ENCODE measurements at regions not wholly inside any gene's neighbourhood (a gene's known extent, or its start where the extent isn't known, plus 50 kb on each side); places are given as distances from the start of the nearest gene placed in this dataset.

GRCh38 chr7:155394413-155394812, 63.5 kb upstream of the EN2 start:
- no peak for FAIRE-seq
- in situ Hi-C loops (cut with HindIII; ENCODE audit: extremely low pct_ligation_motif_present, low pct_unique_long_range_greater_than_20kb): loop anchor here (25.0 kb wide), 1 partner anchor 368 kb away; no protein-coding TSS in a partner anchor

More at GRCh38 chr7:155394413-155394812, 63.5 kb upstream of the EN2 start:
- Histone ChIP-seq H3K4me1 (ENCODE audit: insufficient read depth, low read length) (no peaks in the 10 kb centered on the region), H3K4me2 (ENCODE audit: low read depth, low read length) (no peak overlapping the region), H2AFZ (ENCODE audit: low read length) (no peak overlapping the region), H3K9me3 (ENCODE audit: low read length) (no peaks in the 10 kb centered on the region), H3K27me3 (ENCODE audit: control insufficient read depth in 1 of 2, insufficient read depth in 2 of 2, low read length in 2 of 2) (peaks cover 6 to 63% of the 10 kb centered on the region in 2 experiments; a peak in 3 of 5 replicates), H3K36me3 (replicated peaks in 1 of 2; ENCODE audit: control insufficient read depth in 1 of 2, insufficient read depth in 2 of 2, low read length in 2 of 2) (no peaks in the 10 kb centered on the region), H3K27ac (ENCODE audit: extremely low read length, insufficient read depth, low read length) (no peak overlapping the region), H3K79me2 (ENCODE audit: insufficient read depth, low read length) (no peaks in the 10 kb centered on the region), H3K9ac (ENCODE audit: insufficient read depth, low read depth, low read length) (no peak overlapping the region), H3K4me3 (replicated peaks in 1 of 3; ENCODE audit: insufficient read depth in 1 of 3, low read depth in 2 of 3, low read length in 3 of 3) (no peak overlapping the region), H4K20me1 (ENCODE audit: insufficient read depth, low read length) (no peaks in the 10 kb centered on the region)
- DNase-seq (ENCODE audit: low spot score): no peak
- CTCF ChIA-PET (ENCODE audit: low intra/inter-chr PET ratio, low total read pairs): no interaction called here
- TF ChIP-seq ZFP41 (CRISPR knock-in tag; IDR thresholded peaks at IDR 0.05; ENCODE audit: borderline replicate concordance) (no peak), HNRNPL (IDR thresholded peaks at IDR 0.05; ENCODE audit: low read depth, low read length) (no peak), ZSCAN21 (CRISPR knock-in tag; IDR thresholded peaks at IDR 0.05; ENCODE audit: borderline replicate concordance) (no peak), AKNA (CRISPR knock-in tag; IDR thresholded peaks at IDR 0.05; ENCODE audit: borderline replicate concordance) (no peak), SMAD1 (CRISPR knock-in tag; IDR thresholded peaks at IDR 0.05; ENCODE audit: borderline replicate concordance, low read depth) (no peak), ZNF136 (CRISPR knock-in tag; IDR thresholded peaks at IDR 0.05; ENCODE audit: low read depth) (no peak)
- ATAC-seq: no peak
- POLR2A ChIA-PET: no interaction called here
- intact Hi-C loops (cut with micrococcal nuclease; ENCODE audit: unreplicated experiment): no loop called here
- WGBS (ENCODE audit: low lambda C conversion rate): 29% methylated on average over 7 of the region's 7 CpGs
- BruUV-seq (replicated peaks): no TSS peak
